HG02840 (cell line): ENCODE measurements at regions not wholly inside any gene's neighbourhood (a gene's known extent, or its start where the extent isn't known, plus 50 kb on each side); places are given as distances from the start of the nearest gene placed in this dataset.
"Not testable (repeated sequence)": the region's sequence is repeated elsewhere in the genome, so short reads cannot be mapped to it uniquely, and the experiment has no call there.

Experiments used
- ATAC-seq: cut with Tn5 transposase; IDR thresholded peaks from one replicate; pipeline ENCODE4 v1.9.1; 2021; ENCODE audit warnings: mild to moderate bottlenecking, moderate library complexity, moderate number of reproducible peaks; ENCODE audit not compliant: unreplicated experiment, low FRiP score

GRCh38 chr2:236763857-236764256 lies 194.2 kb downstream of the ACKR3 start:
- no peak for ATAC-seq

GRCh38 chr2:236764716-236765115 lies 195.1 kb downstream of the ACKR3 start:
- ATAC-seq, result no peak

- ATAC-seq, result no peak
Measured at GRCh38 chr2:236765478-236765877, 195.9 kb downstream of the ACKR3 start.

- no peak for ATAC-seq
Measured at GRCh38 chr2:236766850-236767249, 197.2 kb downstream of the ACKR3 start.

DNA sequence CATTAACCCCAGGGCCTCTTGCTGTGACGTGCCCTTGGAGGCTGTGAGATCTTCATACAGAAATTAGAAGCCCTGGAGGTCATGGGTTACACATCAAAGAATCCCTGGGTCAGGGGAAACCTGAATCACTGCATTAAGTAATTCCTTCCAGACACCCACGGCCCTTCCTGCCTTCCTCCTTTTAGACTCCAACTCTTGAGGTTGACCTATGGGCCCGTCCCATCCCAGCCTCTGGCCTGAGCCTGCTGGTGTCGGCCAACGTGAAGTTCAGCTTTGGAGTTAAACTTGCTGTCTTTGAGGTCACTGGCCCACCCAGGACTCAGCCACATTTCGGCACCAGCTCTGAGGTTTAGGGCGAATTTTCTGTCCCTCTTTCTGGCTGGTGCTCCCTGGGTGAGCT lies 198.3 kb downstream of the ACKR3 start:
- ATAC-seq, result no peak

DNA sequence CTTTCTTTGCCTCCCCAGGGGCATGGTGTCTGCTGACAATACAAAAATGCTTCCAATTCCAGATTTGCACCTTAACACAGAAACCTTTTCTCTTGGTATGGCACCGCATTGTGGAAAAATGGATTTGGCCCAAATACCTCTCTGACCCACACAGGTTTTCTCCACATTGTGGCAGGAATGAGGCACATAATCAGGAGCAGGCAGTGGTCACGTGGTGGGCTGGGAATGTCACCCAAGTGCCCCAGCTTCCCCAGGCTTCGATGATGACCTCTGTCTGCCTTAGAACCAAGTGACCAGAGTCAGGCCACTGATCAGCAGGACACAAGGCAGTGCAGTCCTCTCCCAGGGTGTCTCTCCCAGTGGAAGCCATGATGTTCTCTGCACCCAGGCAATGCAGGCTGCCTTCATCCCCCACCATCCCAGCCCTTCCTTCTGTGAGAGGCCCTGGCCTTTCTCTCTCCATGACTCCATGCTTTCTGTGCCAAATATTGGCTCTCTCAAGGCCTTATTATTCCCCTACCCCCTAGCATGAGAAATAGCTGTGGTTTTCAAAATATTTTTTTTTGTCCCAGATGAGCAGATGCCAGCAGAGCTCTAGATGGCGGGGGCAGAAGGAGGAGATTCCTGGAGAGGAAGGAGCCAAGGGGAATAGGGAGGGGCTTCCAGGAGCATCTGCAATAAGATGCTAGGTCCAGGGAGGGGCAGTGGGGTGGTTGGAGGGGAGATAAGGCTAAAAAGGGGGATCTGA lies 198.9 kb downstream of the ACKR3 start:
- no peak for ATAC-seq

DNA sequence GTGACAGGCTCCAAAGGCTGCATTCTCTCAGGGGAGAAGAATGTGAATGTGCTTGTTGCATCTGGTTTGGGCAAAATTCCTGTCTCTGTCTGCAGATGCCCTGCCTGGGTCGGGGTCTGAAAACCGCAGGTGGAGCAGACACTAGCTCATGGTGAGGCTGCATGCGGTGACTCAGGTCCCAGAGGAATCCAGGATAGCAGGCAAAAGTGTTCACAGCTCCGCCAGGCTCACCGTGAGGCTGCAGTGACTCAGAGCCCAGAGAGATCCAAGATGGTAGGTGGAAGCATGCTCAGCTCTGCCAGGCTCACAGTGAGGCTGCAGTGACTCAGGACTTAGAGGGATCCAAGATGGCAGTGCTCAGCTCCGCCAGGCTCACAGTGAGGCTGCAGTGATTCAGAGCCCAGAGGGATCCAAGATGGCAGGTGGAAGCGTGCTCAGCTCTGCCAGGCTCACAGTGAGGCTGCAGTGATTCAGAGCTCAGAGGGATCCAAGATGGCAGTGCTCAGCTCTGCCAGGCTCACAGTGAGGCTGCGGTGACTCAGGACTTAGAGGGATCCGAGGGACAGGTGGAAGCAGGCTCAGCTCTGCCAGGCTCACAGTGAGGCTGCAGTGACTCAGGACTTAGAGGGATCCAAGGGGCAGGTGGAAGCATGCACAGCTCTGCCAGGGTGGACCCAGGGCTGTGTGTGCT lies 200.5 kb downstream of the ACKR3 start:
- no peak for ATAC-seq

- no peak for ATAC-seq
Measured at GRCh38 chr2:236772220-236772837, 202.7 kb downstream of the ACKR3 start.

DNA sequence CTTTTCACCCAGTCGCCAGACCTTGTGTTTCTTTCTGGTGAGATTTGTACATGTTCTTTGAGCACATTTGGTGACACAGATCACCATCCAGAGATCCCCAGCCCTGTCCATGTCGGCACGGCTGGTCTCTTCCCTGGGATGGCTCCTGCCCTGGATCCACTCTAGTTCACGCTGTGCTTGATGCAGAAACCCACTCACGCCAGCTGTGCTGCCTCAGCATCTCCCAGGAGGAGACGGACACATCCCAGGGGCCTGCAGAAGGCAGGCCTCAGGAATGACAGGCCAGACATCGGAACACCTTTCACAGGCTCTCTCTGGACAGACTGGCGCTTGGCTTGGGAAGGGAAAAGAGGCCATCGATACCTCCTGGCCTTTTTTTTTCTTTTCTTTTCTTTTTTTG lies 203.6 kb downstream of the ACKR3 start:
- no peak for ATAC-seq

- no peak for ATAC-seq
Measured at GRCh38 chr2:236774171-236774570, 204.5 kb downstream of the ACKR3 start.

DNA sequence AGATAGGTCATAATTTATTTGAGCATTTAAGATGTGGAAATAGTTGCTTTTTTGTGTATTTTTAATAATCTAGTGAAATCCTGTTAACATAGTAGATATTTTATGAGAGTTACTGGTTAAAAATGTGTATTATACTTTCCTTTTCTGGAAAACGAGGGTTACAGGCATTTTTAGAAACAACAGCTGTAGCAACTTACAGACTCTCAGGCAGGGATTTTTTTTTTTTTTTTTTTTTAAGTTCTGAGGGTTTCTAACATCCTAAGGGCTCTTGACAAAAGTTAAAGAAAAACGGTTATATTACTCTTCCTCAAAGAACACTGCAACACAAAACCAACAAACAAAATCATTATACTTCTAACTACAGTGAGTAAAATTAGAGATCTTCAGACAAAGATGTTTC lies 205.9 kb downstream of the ACKR3 start:
- ATAC-seq, result no peak

DNA sequence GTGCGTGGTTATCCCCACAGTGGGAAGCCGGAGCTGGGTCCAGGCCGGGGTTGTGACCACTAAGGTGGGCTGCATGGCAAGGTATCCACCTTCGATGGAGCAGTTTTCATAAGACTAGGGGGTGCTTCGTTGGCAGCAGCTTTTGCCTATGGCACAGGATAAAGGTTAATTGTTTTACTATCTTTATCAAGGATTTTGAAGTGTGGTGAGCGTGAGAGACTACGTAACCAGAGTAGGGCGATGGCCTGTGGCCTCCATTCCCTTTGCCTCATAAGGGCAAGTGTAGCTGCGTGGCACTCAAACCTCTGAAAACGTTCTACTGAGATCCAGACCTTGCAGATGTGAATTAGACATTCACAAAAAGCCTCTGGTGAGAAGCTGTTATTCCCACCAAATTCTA lies 206.6 kb downstream of the ACKR3 start:
- ATAC-seq, result no peak

GRCh38 chr2:236776695-236777251 lies 207.1 kb downstream of the ACKR3 start:
- no peak for ATAC-seq

DNA sequence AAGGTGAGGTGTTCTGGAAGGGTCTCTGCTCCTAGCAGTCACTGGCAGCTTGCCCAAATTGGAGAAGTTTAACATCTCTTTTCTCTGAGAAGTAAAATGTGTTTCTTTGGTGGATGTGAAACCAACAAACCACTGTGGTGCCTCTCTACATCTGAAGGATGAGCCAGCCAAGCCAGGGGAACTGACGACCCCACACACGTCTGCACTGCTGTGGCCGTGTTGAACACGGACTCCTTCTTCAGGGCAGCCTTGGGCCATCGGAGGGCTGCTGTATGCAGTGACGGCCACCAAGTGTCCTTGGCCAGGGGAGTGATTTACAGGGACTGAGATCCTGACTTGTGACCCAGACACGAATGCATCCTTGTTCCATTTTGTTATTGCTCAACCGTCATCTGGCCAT lies 207.8 kb downstream of the ACKR3 start:
- ATAC-seq, result no peak

DNA sequence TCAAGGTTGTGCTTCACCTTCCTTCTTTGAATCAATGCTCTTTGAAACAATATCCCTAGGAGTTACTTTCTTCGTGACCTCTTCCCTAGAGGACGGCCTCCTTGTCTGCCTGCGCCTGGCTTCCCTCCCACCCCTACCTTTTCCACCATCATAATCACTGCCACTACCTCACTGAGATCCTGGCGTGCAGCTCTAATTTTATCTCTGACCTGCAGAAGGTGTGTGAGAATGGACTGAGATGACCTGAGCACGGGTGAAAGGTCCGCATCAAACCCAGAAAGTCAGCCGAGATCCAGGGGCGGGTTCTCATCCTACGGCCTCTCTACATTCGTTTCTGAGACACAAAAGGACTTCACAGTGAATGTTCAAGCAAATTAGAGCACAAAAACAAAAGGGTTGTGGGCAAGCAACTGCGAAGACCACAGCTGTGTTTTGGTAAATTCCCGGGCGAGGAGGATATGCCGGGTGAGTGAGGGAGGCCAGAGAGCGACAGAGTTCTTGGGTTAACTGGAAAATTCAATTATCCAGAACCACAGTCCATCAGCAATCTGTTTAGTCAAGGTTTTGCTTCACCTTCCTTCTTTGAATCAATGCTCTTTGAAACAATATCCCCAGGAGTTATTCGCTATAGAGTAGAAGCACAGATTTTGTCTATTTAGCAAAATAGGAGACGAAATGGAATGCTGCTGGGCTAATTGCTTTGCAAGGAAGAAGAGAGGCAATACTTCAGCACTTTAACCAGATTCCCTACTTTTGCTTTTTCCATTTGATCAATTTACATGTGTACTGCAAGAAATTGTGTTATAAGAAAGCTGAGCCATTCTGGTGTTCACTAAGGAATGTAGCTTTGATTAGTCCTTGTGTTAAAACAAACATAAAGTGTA lies 212.6 kb downstream of the ACKR3 start:
- ATAC-seq, result no peak

DNA sequence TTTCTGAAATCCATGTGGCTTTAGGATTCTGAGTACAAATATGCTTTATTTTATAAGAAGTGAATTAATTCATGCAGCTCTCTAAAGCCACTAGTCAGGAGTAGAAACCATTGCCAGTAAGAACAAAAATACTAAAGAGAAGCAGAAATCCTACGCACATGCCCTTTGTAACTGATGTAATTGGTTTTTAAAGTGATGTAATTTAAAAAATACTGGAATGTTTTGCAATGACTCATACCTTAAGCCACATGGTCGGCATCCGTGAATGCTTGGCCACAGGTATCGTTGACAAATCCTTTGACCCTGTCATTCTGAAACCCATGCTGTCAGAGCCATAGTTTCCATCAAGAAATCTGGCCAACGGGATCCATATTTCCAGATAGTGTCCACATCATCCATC lies 213.3 kb downstream of the ACKR3 start:
- ATAC-seq, result no peak

DNA sequence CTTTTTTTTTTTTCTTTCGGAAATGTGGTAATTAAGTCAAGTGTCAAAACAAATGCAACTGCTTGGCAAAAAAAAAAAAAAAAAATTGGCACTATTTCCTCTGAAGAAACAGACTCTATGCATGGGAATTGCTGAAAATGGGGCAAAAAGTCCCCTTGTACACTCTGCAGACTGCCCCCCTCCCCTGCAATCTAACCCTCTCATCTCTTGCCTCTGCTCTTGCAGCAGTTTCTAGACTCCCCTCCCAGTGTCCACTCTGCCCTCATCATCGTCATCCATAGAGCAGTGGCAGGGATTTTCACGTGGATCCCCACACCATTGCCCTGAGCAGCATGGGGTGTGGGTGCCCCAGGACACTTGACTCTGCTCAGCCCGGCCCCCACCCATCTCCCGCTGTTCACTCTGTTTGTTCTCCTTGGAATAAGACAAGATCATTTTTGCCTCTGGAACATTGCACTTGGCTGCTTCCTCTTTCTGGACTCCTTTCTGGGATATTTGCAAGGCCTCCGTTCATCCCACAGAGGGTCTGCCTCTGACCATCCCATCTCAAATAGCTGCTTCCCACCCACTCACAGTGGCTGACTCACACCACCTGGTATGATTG lies 213.9 kb downstream of the ACKR3 start:
- no peak for ATAC-seq

- no peak for ATAC-seq
Measured at GRCh38 chr2:236785611-236786057, 216.0 kb downstream of the ACKR3 start.

- ATAC-seq, result no peak
Measured at GRCh38 chr2:236786751-236787150, 217.1 kb downstream of the ACKR3 start.

GRCh38 chr2:236787376-236787775 lies 217.8 kb downstream of the ACKR3 start:
- ATAC-seq, result not testable (repeated sequence)
